Spleen (tissue), 11 donors: ENCODE measurements at regions not wholly inside any gene's neighbourhood (a gene's known extent, or its start where the extent isn't known, plus 50 kb on each side); places are given as distances from the start of the nearest gene placed in this dataset.

Experiments used
- DNase-seq: peaks from one replicate; pipeline ENCODE4 v3.0.0-alpha.2; 2020
- H3K27ac ChIP-seq, 8 donors: fragments of 200-600 bp; sonication (generic) in 7 of 8; 1 replicate in 4 of 8; 2 replicates in 4 of 8; pipeline versions ENCODE4 v1.5.0 to v1.8.0; 2016 to 2021; ENCODE audit warnings: inconsistent platforms in 4 of 8, mild to moderate bottlenecking in 4 of 8, moderate library complexity in 1 of 8
- H3K27me3 ChIP-seq, 7 donors: fragments of 200-600 bp; sonication (generic) in 6 of 7; replicated peaks in 1 of 7; 1 replicate in 4 of 7; 2 replicates in 3 of 7; pipeline versions ENCODE4 v1.5.0 to v1.8.0; 2016 to 2021; ENCODE audit warnings: inconsistent platforms in 3 of 7, mild to moderate bottlenecking in 1 of 7
- H3K36me3 ChIP-seq, 6 donors: fragments of 200-600 bp; sonication (generic) in 5 of 6; 1 replicate in 4 of 6; 2 replicates in 2 of 6; pipeline versions ENCODE4 v1.5.0 to v1.8.0; 2016 to 2021; ENCODE audit warnings: inconsistent platforms in 2 of 6
- H3K4me1 ChIP-seq, 6 donors: fragments of 200-600 bp; sonication (generic) in 5 of 6; 1 replicate in 3 of 6; 2 replicates in 3 of 6; pipeline versions ENCODE4 v1.5.0 to v1.8.0; 2016 to 2021; ENCODE audit warnings: inconsistent platforms in 3 of 6
- H3K4me3 ChIP-seq, 8 donors: fragments of 200-600 bp; sonication (generic) in 7 of 8; 1 replicate in 4 of 8; 2 replicates in 4 of 8; pipeline versions ENCODE4 v1.5.0 to v1.8.0; 2016 to 2021; ENCODE audit warnings: inconsistent platforms in 4 of 8, mild to moderate bottlenecking in 4 of 8, moderate library complexity in 2 of 8
- H3K9me3 ChIP-seq, 8 donors: fragments of 200-600 bp; sonication (generic) in 7 of 8; 1 replicate in 4 of 8; 2 replicates in 4 of 8; pipeline versions ENCODE4 v1.5.0 to v1.8.0; 2016 to 2021; ENCODE audit warnings: inconsistent platforms in 4 of 8
- POLR2A ChIP-seq, 3 donors: fragments of 450-650 bp; IDR thresholded peaks; one replicate each; pipeline ENCODE4 v1.5.1; 2017; ENCODE audit warnings: antibody characterized with exemption in 3 of 3, mild to moderate bottlenecking in 1 of 3
- POLR2AphosphoS5 ChIP-seq, 3 donors: sonication (generic); formaldehyde crosslinking; IDR thresholded peaks; one replicate each; pipeline ENCODE4 v1.5.1; 2017; ENCODE audit warnings: antibody characterized with exemption in 3 of 3
- WGBS, 5 donors: extraction: QIAGEN DNeasy Blood & Tissue Kit in 3 of 5; methylation state at CpG; one replicate each; pipeline versions ENCODE4 v1.1.5 to v1.1.7; 2013 to 2018; 5-methylcytosine and 5-hydroxymethylcytosine counted together
- intact Hi-C: fragments of 100-400 bp; cut with DNase I; formaldehyde crosslinking; loops from one replicate; pipeline ENCODE4 v1.15.0; 2023; ENCODE audit warnings: low total_unique reads
- TF ChIP-seq, protein P1 (sequence below), 11 experiments: fragments of 200-600 bp in 7 of 11; fragments of 450-650 bp in 4 of 11; sonication (generic) in 4 of 11; IDR thresholded peaks in 8 of 11; conservative IDR thresholded peaks in 3 of 11; 1 replicate in 7 of 11; 2 replicates in 4 of 11; pipeline versions ENCODE4 v1.4.0 to v1.8.0; 2016 to 2021; ENCODE audit warnings: antibody characterized with exemption in 11 of 11, inconsistent platforms in 4 of 11, mild to moderate bottlenecking in 1 of 11
- donor health status: healthy with polysubstance abuse.
- donor health status: DM: no; HTN: no; CAD: no; lungs with moderate emphysema.
- donor health status: DM: no; HTN: no; CAD: no.
- donor health status: Bipolar disorder and iron deficiency.
- donor health status: healthy.
- donor health status: DM: no; HTN: no; CAD: no.
- donor health status: DM: yes; HTN: yes; CAD: no.

GRCh38 chr15:70596354-70597055 lies 166.9 kb downstream of the UACA start:
- Histone ChIP-seq H3K4me1 (no peaks in the 10 kb centered on the region), H3K27ac (no peak overlapping the region), H3K9me3 (peaks cover 8 to 53% (median 35%) of the 10 kb centered on the region in 8 donors), H3K36me3 (no peaks in the 10 kb centered on the region), H3K4me3 (no peak overlapping the region), H3K27me3 (peaks cover 0 to 5% (median 0%) of the 10 kb centered on the region in 7 donors)
- intact Hi-C loops: no loop called here
- WGBS, 5 donors: 86 to 94% (median 92%) methylated on average over 2 of the region's 2 CpGs
- TF ChIP-seq, protein P1, sequence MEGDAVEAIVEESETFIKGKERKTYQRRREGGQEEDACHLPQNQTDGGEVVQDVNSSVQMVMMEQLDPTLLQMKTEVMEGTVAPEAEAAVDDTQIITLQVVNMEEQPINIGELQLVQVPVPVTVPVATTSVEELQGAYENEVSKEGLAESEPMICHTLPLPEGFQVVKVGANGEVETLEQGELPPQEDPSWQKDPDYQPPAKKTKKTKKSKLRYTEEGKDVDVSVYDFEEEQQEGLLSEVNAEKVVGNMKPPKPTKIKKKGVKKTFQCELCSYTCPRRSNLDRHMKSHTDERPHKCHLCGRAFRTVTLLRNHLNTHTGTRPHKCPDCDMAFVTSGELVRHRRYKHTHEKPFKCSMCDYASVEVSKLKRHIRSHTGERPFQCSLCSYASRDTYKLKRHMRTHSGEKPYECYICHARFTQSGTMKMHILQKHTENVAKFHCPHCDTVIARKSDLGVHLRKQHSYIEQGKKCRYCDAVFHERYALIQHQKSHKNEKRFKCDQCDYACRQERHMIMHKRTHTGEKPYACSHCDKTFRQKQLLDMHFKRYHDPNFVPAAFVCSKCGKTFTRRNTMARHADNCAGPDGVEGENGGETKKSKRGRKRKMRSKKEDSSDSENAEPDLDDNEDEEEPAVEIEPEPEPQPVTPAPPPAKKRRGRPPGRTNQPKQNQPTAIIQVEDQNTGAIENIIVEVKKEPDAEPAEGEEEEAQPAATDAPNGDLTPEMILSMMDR (IDR thresholded peaks at IDR 0.05 in 8 of 11, conservative IDR thresholded peaks at IDR 0.05 in 3 of 11): no peak
- DNase-seq: no peak

- Histone ChIP-seq H3K27me3 (peaks cover 0 to 6% (median 0%) of the 10 kb centered on the region in 7 donors), H3K4me1 (no peaks in the 10 kb centered on the region), H3K36me3 (no peaks in the 10 kb centered on the region), H3K27ac (no peak overlapping the region), H3K4me3 (no peak overlapping the region), H3K9me3 (peaks cover 8 to 38% (median 26%) of the 10 kb centered on the region in 8 donors)
- no peak for DNase-seq
- no peak for TF ChIP-seq POLR2AphosphoS5 (IDR thresholded peaks at IDR 0.05)
- TF ChIP-seq, protein P1 (IDR thresholded peaks at IDR 0.05 in 8 of 11, conservative IDR thresholded peaks at IDR 0.05 in 3 of 11): no peak
- TF ChIP-seq POLR2A (IDR thresholded peaks at IDR 0.05): no peak
- intact Hi-C loops: no loop called here
Observed at GRCh38 chr15:70593795-70594194, 169.6 kb downstream of the UACA start.

GRCh38 chr15:70589728-70590127 lies 173.6 kb downstream of the UACA start:
- WGBS, 5 donors: 62 to 71% (median 67%) methylated on average over 4 of the region's 4 CpGs
- TF ChIP-seq, protein P1 (IDR thresholded peaks at IDR 0.05 in 8 of 11, conservative IDR thresholded peaks at IDR 0.05 in 3 of 11): no peak
- TF ChIP-seq POLR2AphosphoS5 (IDR thresholded peaks at IDR 0.05): no peak
- no peak for TF ChIP-seq POLR2A (IDR thresholded peaks at IDR 0.05)

GRCh38 chr15:70589221-70589620 lies 174.1 kb downstream of the UACA start:
- Histone ChIP-seq H3K27me3 (peaks cover 0 to 42% (median 7%) of the 10 kb centered on the region in 7 donors), H3K36me3 (no peaks in the 10 kb centered on the region), H3K4me3 (no peak overlapping the region), H3K27ac (no peak overlapping the region), H3K9me3 (peaks cover 2 to 24% (median 13%) of the 10 kb centered on the region in 8 donors), H3K4me1 (peaks cover 0 to 14% (median 8%) of the 10 kb centered on the region in 6 donors)
- no peak for DNase-seq
- TF ChIP-seq, protein P1 (IDR thresholded peaks at IDR 0.05 in 8 of 11, conservative IDR thresholded peaks at IDR 0.05 in 3 of 11): no peak
- TF ChIP-seq POLR2A (IDR thresholded peaks at IDR 0.05) (no peak), POLR2AphosphoS5 (IDR thresholded peaks at IDR 0.05) (no peak)
- intact Hi-C loops: no loop called here

More at GRCh38 chr15:70589728-70590127, 173.6 kb downstream of the UACA start:
- no peak for DNase-seq
- Histone ChIP-seq H3K36me3 (no peaks in the 10 kb centered on the region), H3K27ac (no peak overlapping the region), H3K4me3 (no peak overlapping the region), H3K4me1 (peaks cover 0 to 14% (median 8%) of the 10 kb centered on the region in 6 donors), H3K9me3 (peaks cover 2 to 29% (median 18%) of the 10 kb centered on the region in 8 donors), H3K27me3 (peaks cover 0 to 40% (median 7%) of the 10 kb centered on the region in 7 donors)
- intact Hi-C loops: no loop called here
